Neuronal stem cell (in vitro differentiated cells): ENCODE measurements at regions not wholly inside any gene's neighbourhood (a gene's known extent, or its start where the extent isn't known, plus 50 kb on each side); places are given as distances from the start of the nearest gene placed in this dataset.
"Not testable (repeated sequence)": the region's sequence is repeated elsewhere in the genome, so short reads cannot be mapped to it uniquely, and the experiment has no call there.

Experiments
- DNase-seq: peaks from one replicate; pipeline ENCODE4 v3.0.0-alpha.2; 2013; ENCODE audit warnings: low spot score
- H2AFZ ChIP-seq: one replicate; pipeline ENCODE4 v1.6.1; 2013; ENCODE audit warnings: mild to moderate bottlenecking, low read length, inconsistent platforms
- H2AK5ac ChIP-seq: 2 replicates; pipeline ENCODE4 v1.6.1; 2013; ENCODE audit warnings: low read depth, mild to moderate bottlenecking, inconsistent platforms, low read length, moderate library complexity, mixed read lengths
- H2BK120ac ChIP-seq: 2 replicates; pipeline ENCODE4 v1.6.1; 2013; ENCODE audit warnings: low read depth, mild to moderate bottlenecking, inconsistent platforms, low read length, moderate library complexity, mixed read lengths
- H2BK12ac ChIP-seq: one replicate; pipeline ENCODE4 v1.6.1; 2013; ENCODE audit warnings: low read length, inconsistent platforms
- H2BK15ac ChIP-seq: 2 replicates; pipeline ENCODE4 v1.6.1; 2013; ENCODE audit warnings: mild to moderate bottlenecking, low read length, inconsistent platforms, mixed read lengths
- H2BK5ac ChIP-seq: one replicate; pipeline ENCODE4 v1.6.1; 2013; ENCODE audit warnings: inconsistent platforms, mild to moderate bottlenecking, low read length, moderate library complexity
- H3K14ac ChIP-seq: one replicate; pipeline ENCODE4 v1.6.1; 2013; ENCODE audit warnings: low read length, inconsistent platforms
- H3K18ac ChIP-seq: 2 replicates; pipeline ENCODE4 v1.6.1; 2013; ENCODE audit warnings: low read length, inconsistent platforms
- H3K23ac ChIP-seq: 2 replicates; pipeline ENCODE4 v1.6.1; 2013; ENCODE audit warnings: low read depth, mild to moderate bottlenecking, mixed read lengths, low read length, inconsistent platforms; ENCODE audit not compliant: poor library complexity
- H3K27ac ChIP-seq: replicated peaks from 3 replicates; pipeline ENCODE4 v1.5.1; 2013; ENCODE audit warnings: low read length, inconsistent platforms
- H3K27me3 ChIP-seq, 3 experiments: 2 replicates each; pipeline ENCODE4 v1.6.1; 2013; ENCODE audit warnings: low read length in 3 of 3, mild to moderate bottlenecking in 2 of 3, inconsistent platforms in 1 of 3, low read depth in 1 of 3, mixed read lengths in 1 of 3, moderate library complexity in 1 of 3; ENCODE audit not compliant: control insufficient read depth in 3 of 3, insufficient read depth in 3 of 3
- H3K36me3 ChIP-seq, 2 donors: replicated peaks in 1 of 2; 2 replicates each; pipeline ENCODE4 v1.6.1; 2013; ENCODE audit warnings: low read length in 2 of 2; ENCODE audit not compliant: control insufficient read depth in 2 of 2, insufficient read depth in 2 of 2
- H3K4ac ChIP-seq: 2 replicates; pipeline ENCODE4 v1.6.1; 2013; ENCODE audit warnings: inconsistent platforms, mild to moderate bottlenecking, low read length, moderate library complexity
- H3K4me1 ChIP-seq, 2 donors: 1 replicate in 1 of 2; 2 replicates in 1 of 2; pipeline ENCODE4 v1.6.1; 2013; ENCODE audit warnings: low read length in 2 of 2, low read depth in 1 of 2; ENCODE audit not compliant: control insufficient read depth in 2 of 2, insufficient read depth in 1 of 2
- H3K4me2 ChIP-seq: one replicate; pipeline ENCODE4 v1.6.1; 2013; ENCODE audit warnings: mild to moderate bottlenecking, low read length, inconsistent platforms; ENCODE audit not compliant: insufficient read depth, poor library complexity, severe bottlenecking
- H3K4me3 ChIP-seq, 2 donors: 2 replicates each; pipeline ENCODE4 v1.5.1; 2013; ENCODE audit warnings: low read length in 2 of 2, mild to moderate bottlenecking in 2 of 2, inconsistent platforms in 1 of 2, moderate library complexity in 1 of 2
- H3K79me1 ChIP-seq: one replicate; pipeline ENCODE4 v1.6.1; 2013; ENCODE audit warnings: low read depth, mild to moderate bottlenecking, inconsistent platforms, low read length, moderate library complexity
- H3K9ac ChIP-seq: one replicate; pipeline ENCODE4 v1.6.1; 2013; ENCODE audit warnings: mild to moderate bottlenecking, low read depth, low read length, inconsistent platforms; ENCODE audit not compliant: poor library complexity
- H3K9me3 ChIP-seq, 2 donors: replicated peaks in 1 of 2; 2 replicates each; pipeline versions ENCODE3 to v1.6.1; 2013; ENCODE audit warnings: low read length in 2 of 2, mild to moderate bottlenecking in 2 of 2, inconsistent platforms in 1 of 2, low read depth in 1 of 2, mixed read lengths in 1 of 2, moderate library complexity in 1 of 2; ENCODE audit not compliant: control insufficient read depth in 2 of 2, insufficient read depth in 1 of 2
- H4K8ac ChIP-seq: one replicate; pipeline ENCODE4 v1.6.1; 2013; ENCODE audit warnings: low read depth, mild to moderate bottlenecking, inconsistent platforms, low read length, moderate library complexity
- H4K91ac ChIP-seq: one replicate; pipeline ENCODE4 v1.6.1; 2013; ENCODE audit warnings: low read length, low read depth, mild to moderate bottlenecking, inconsistent platforms; ENCODE audit not compliant: poor library complexity
- WGBS, 2 donors: extraction: QIAGEN DNeasy Blood & Tissue Kit; methylation state at CpG; one replicate each; pipeline ENCODE4 v1.1.7; 2013; ENCODE audit warnings: missing lambda C conversion rate in 2 of 2, mixed read lengths in 1 of 2; ENCODE audit not compliant: insufficient read length in 2 of 2, insufficient replicate concordance in 1 of 2; ENCODE audit errors: extremely low coverage in 2 of 2; 5-methylcytosine and 5-hydroxymethylcytosine counted together

DNA sequence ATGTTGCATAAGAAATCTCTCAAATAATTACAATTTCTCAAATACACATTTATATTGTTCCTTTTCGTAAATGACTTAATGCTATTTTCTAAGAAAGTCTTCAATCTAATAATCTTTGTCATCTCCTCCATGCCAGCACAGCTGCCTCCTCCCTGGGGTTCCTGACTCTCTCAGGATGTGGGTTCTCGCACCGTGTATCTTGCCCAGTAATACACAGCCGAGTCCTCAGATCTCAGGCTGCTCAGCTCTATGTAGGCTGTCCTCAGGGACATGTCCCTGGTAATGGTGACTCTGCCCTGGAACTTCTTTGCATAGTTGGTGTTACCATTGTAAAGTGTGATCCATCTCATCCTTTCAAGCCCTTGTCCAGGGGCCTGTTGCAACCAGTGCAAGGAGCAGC, 1177.3 kb downstream of the TMEM121 start:
- H2BK5ac ChIP-seq, H3K14ac ChIP-seq, H3K27me3 ChIP-seq, H2AK5ac ChIP-seq, H2BK12ac ChIP-seq, H2AFZ ChIP-seq, H3K27ac ChIP-seq, H3K4me1 ChIP-seq, DNase-seq, H2BK120ac ChIP-seq, H3K4me3 ChIP-seq, H3K36me3 ChIP-seq, H4K8ac ChIP-seq, H2BK15ac ChIP-seq, H3K23ac ChIP-seq, H3K79me1 ChIP-seq, H3K9ac ChIP-seq, H3K18ac ChIP-seq, H3K9me3 ChIP-seq, H3K4ac ChIP-seq, H3K4me2 ChIP-seq, H4K91ac ChIP-seq: not testable (repeated sequence)
- no CpG with 5 or more reads among the region's 4 CpGs for WGBS, 2 donors

DNA sequence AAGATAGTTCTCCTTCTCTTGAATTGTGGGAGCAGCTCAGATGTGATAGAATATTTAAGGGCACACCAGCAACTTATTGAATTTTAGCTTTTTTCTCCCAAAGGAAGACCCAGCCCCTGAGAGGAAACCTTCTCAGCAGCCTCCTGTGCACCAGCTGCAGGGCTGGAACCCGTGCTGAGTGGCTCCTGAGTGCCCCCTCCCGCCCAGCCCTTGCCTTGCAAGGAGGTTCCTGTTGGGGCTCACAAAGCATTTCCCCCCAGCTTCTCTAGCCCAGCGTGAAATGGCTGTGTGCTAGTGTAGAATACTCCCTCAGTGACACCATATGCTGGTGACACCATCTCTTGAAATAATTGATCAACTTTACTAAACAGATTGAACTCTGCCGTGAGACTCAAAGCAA, 1180.1 kb downstream of the TMEM121 start:
- not testable (repeated sequence) for H3K36me3 ChIP-seq, H3K23ac ChIP-seq, H3K4me2 ChIP-seq, H3K9me3 ChIP-seq, H3K4me1 ChIP-seq, H4K8ac ChIP-seq, H3K18ac ChIP-seq, H3K14ac ChIP-seq, H2BK15ac ChIP-seq, H2BK120ac ChIP-seq, H4K91ac ChIP-seq, H2AK5ac ChIP-seq, DNase-seq, H3K9ac ChIP-seq, H3K4me3 ChIP-seq, H3K79me1 ChIP-seq, H2BK12ac ChIP-seq, H3K27me3 ChIP-seq, H2BK5ac ChIP-seq, H3K4ac ChIP-seq, H3K27ac ChIP-seq, H2AFZ ChIP-seq
- no CpG with 5 or more reads among the region's 4 CpGs for WGBS, 2 donors

DNA sequence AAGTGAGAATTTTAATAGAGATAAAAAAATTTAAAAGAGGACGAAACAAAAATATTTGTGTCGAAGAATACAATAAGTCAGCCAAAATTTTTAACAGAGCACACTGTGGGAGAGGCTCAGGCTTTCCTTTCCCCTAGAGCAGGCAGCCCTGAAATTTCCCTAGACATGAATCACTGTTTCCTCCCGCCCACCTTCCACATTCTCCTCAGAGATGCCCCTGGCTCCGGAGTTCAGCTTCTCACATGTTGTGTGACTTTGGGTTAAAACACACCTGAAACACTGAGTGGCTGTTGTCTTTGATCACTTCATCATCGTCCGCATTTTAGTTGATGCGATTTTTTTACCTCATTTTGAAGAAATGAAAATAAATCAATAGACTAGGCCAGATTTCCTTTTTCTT, 1183.8 kb downstream of the TMEM121 start:
- H3K4me1 ChIP-seq, H2BK15ac ChIP-seq, H3K4me2 ChIP-seq, H2BK120ac ChIP-seq, H3K4ac ChIP-seq, H3K36me3 ChIP-seq, H3K4me3 ChIP-seq, H3K9me3 ChIP-seq, H2AK5ac ChIP-seq, H4K8ac ChIP-seq, H2AFZ ChIP-seq, H2BK5ac ChIP-seq, H3K27me3 ChIP-seq, DNase-seq, H3K18ac ChIP-seq, H3K79me1 ChIP-seq, H3K27ac ChIP-seq, H2BK12ac ChIP-seq, H3K14ac ChIP-seq, H4K91ac ChIP-seq, H3K23ac ChIP-seq, H3K9ac ChIP-seq: not testable (repeated sequence)
- no CpG with 5 or more reads among the region's 7 CpGs for WGBS, 2 donors

DNA sequence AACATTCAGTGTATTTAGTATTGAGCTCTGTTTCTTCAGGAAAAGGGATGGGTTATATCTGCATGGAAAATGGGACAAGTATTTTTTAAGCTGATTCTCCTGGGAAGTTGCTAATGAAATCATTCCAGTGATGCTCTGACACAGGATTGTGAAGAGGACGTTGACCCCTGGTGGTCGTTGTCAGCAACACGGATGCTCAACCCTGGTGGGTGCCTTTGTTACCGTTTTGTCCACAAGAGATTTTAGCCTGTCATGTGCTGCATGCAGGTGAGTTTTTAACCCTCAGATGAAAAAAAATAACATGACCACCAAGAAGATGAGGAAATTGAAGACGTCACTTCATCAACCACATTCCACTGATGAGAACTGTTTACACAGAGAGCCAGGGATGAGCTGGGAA, 1186.1 kb downstream of the TMEM121 start:
- H3K79me1 ChIP-seq, H3K23ac ChIP-seq, DNase-seq, H3K27me3 ChIP-seq, H3K27ac ChIP-seq, H3K9me3 ChIP-seq, H3K18ac ChIP-seq, H2AK5ac ChIP-seq, H3K36me3 ChIP-seq, H2BK15ac ChIP-seq, H3K4me3 ChIP-seq, H2BK5ac ChIP-seq, H3K4ac ChIP-seq, H3K4me1 ChIP-seq, H2BK120ac ChIP-seq, H3K4me2 ChIP-seq, H2BK12ac ChIP-seq, H3K9ac ChIP-seq, H3K14ac ChIP-seq, H4K91ac ChIP-seq, H4K8ac ChIP-seq, H2AFZ ChIP-seq: not testable (repeated sequence)
- WGBS, 2 donors: no CpG with 5 or more reads among the region's 5 CpGs
